22Rv1 (cell line): ENCODE measurements at regions not wholly inside any gene's neighbourhood (a gene's known extent, or its start where the extent isn't known, plus 50 kb on each side); places are given as distances from the start of the nearest gene placed in this dataset.
A peak's percentile ranks its signal among the peaks of the same experiment; 100 is the strongest.

Experiments
- H3K27ac ChIP-seq: fragments of 450-650 bp; 2 replicates; pipeline ENCODE4 v1.5.1; 2017
- CTCF ChIP-seq: fragments of 450-650 bp; IDR thresholded peaks from 2 replicates; pipeline ENCODE4 v1.5.1; 2017; ENCODE audit warnings: mild to moderate bottlenecking
- ZFX ChIP-seq: fragments of 450-650 bp; IDR thresholded peaks from 2 replicates; pipeline ENCODE4 v1.6.1; 2017; ENCODE audit warnings: antibody characterized with exemption, borderline replicate concordance

GRCh38 chr12:63406781-63407180 is 255.8 kb upstream of the AVPR1A start:
- no peak overlapping the region for H3K27ac ChIP-seq
- no peak for TF ChIP-seq CTCF
- no peak for TF ChIP-seq ZFX

- TF ChIP-seq CTCF (no peak), ZFX (no peak)
- H3K27ac ChIP-seq, result no peak overlapping the region
Observed at GRCh38 chr12:63404611-63405010, 253.6 kb upstream of the AVPR1A start.

- no peak overlapping the region for H3K27ac ChIP-seq
- TF ChIP-seq ZFX, result no peak
- no peak for TF ChIP-seq CTCF
Observed at GRCh38 chr12:63403256-63403655, 252.3 kb upstream of the AVPR1A start.

- H3K27ac ChIP-seq, result peak overlapping the region; percentile 17; the same call in 1 of the 2 replicates
- TF ChIP-seq CTCF, result no peak
- no peak for TF ChIP-seq ZFX
Observed at GRCh38 chr12:63400718-63401117, 249.7 kb upstream of the AVPR1A start.

- TF ChIP-seq CTCF, result no peak
- TF ChIP-seq ZFX, result no peak
- H3K27ac ChIP-seq, result peak overlapping the region; percentile 17; the same call in 1 of the 2 replicates
Observed at GRCh38 chr12:63400318-63400717, 249.3 kb upstream of the AVPR1A start.

- H3K27ac ChIP-seq, result no peak overlapping the region
- no peak for TF ChIP-seq CTCF
- no peak for TF ChIP-seq ZFX
Observed at GRCh38 chr12:63397807-63398206, 246.8 kb upstream of the AVPR1A start.

- no peak overlapping the region for H3K27ac ChIP-seq
- no peak for TF ChIP-seq ZFX
- no peak for TF ChIP-seq CTCF
Observed at GRCh38 chr12:63396135-63396534, 245.1 kb upstream of the AVPR1A start.
